ENCODE measurements at regions not wholly inside any gene's neighbourhood (a gene's known extent, or its start where the extent isn't known, plus 50 kb on each side); places are given as distances from the start of the nearest gene placed in this dataset.

DNA sequence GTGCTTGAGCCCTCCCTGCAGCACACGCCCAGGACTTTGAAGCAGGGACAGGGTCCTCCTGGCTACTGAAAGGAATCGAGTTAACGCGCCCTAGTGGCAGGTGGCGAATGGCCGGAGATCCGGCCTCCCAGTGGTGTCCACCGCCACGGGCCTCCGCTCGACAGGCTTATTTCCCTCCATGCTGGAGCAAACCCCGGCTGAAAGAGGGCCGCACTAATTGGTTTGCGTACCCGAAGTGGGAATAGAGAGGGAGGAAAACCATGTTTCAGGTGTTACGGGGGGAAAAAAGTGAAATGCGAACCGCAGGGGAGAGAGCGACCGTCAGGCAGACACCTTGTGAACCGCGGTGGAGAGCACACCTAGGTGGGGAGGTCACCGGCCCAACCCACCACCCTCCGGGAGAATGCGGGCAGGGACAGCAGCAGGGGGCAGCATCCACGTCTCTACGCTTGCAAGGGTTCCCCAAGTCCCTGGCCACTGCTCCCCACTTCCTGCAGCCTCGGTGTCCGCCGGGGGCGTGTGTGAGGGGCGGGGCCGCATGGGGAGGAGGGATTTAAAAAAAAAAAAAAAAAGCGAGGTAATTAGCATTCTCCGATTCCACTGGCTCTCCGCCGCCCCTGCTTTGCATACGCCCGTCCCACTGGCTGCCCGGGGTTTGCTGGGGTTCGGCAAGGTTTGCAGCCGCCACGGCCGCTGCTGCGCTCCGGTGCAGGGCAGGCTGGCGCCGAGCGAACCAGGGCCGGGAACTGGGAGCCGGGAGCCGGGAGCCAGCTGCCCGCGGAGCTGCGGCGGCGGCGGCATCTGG is 224.6 kb upstream of the CRY1 start (continued):
- TF ChIP-seq, protein P1, sequence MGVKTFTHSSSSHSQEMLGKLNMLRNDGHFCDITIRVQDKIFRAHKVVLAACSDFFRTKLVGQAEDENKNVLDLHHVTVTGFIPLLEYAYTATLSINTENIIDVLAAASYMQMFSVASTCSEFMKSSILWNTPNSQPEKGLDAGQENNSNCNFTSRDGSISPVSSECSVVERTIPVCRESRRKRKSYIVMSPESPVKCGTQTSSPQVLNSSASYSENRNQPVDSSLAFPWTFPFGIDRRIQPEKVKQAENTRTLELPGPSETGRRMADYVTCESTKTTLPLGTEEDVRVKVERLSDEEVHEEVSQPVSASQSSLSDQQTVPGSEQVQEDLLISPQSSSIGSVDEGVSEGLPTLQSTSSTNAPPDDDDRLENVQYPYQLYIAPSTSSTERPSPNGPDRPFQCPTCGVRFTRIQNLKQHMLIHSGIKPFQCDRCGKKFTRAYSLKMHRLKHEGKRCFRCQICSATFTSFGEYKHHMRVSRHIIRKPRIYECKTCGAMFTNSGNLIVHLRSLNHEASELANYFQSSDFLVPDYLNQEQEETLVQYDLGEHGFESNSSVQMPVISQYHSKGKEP (tag by site-specific recombination; IDR thresholded peaks at IDR 0.05): 0 out of 2 replicates have a peak, but pooled peaks have one; percentile 20
- no peak for TF ChIP-seq ZNF350 (tag by site-specific recombination; IDR thresholded peaks at IDR 0.05)
- TF ChIP-seq, protein P2, sequence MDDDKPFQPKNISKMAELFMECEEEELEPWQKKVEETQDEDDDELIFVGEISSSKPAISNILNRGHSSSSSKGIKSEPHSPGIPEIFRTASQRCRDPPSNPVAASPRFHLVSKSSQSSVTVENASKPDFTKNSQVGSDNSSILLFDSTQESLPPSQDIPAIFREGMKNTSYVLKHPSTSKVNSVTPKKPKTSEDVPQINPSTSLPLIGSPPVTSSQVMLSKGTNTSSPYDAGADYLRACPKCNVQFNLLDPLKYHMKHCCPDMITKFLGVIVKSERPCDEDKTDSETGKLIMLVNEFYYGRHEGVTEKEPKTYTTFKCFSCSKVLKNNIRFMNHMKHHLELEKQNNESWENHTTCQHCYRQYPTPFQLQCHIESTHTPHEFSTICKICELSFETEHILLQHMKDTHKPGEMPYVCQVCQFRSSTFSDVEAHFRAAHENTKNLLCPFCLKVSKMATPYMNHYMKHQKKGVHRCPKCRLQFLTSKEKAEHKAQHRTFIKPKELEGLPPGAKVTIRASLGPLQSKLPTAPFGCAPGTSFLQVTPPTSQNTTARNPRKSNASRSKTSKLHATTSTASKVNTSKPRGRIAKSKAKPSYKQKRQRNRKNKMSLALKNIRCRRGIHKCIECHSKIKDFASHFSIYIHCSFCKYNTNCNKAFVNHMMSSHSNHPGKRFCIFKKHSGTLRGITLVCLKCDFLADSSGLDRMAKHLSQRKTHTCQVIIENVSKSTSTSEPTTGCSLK (tag by site-specific recombination; IDR thresholded peaks at IDR 0.05): no peak
- TF ChIP-seq ZBTB21 (tag by site-specific recombination; IDR thresholded peaks at IDR 0.05): no peak
- TF ChIP-seq ZNF791 (tag by site-specific recombination; IDR thresholded peaks at IDR 0.05): no peak
- TF ChIP-seq HOXC10 (CRISPR knock-in tag; IDR thresholded peaks at IDR 0.05): no peak
- TF ChIP-seq, protein P3, sequence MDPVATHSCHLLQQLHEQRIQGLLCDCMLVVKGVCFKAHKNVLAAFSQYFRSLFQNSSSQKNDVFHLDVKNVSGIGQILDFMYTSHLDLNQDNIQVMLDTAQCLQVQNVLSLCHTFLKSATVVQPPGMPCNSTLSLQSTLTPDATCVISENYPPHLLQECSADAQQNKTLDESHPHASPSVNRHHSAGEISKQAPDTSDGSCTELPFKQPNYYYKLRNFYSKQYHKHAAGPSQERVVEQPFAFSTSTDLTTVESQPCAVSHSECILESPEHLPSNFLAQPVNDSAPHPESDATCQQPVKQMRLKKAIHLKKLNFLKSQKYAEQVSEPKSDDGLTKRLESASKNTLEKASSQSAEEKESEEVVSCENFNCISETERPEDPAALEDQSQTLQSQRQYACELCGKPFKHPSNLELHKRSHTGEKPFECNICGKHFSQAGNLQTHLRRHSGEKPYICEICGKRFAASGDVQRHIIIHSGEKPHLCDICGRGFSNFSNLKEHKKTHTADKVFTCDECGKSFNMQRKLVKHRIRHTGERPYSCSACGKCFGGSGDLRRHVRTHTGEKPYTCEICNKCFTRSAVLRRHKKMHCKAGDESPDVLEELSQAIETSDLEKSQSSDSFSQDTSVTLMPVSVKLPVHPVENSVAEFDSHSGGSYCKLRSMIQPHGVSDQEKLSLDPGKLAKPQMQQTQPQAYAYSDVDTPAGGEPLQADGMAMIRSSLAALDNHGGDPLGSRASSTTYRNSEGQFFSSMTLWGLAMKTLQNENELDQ (tag by site-specific recombination; IDR thresholded peaks at IDR 0.05; ENCODE audit: low read depth): no peak
- peak; percentile 81 for TF ChIP-seq SP3 (tag by site-specific recombination; IDR thresholded peaks at IDR 0.05)
- no peak for TF ChIP-seq ZNF292 (tag by site-specific recombination; IDR thresholded peaks at IDR 0.05; ENCODE audit: borderline replicate concordance, low read depth)
- TF ChIP-seq, protein P4, sequence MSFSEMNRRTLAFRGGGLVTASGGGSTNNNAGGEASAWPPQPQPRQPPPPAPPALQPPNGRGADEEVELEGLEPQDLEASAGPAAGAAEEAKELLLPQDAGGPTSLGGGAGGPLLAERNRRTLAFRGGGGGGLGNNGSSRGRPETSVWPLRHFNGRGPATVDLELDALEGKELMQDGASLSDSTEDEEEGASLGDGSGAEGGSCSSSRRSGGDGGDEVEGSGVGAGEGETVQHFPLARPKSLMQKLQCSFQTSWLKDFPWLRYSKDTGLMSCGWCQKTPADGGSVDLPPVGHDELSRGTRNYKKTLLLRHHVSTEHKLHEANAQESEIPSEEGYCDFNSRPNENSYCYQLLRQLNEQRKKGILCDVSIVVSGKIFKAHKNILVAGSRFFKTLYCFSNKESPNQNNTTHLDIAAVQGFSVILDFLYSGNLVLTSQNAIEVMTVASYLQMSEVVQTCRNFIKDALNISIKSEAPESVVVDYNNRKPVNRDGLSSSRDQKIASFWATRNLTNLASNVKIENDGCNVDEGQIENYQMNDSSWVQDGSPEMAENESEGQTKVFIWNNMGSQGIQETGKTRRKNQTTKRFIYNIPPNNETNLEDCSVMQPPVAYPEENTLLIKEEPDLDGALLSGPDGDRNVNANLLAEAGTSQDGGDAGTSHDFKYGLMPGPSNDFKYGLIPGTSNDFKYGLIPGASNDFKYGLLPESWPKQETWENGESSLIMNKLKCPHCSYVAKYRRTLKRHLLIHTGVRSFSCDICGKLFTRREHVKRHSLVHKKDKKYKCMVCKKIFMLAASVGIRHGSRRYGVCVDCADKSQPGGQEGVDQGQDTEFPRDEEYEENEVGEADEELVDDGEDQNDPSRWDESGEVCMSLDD (tag by site-specific recombination; IDR thresholded peaks at IDR 0.05): peak; percentile 70; the same call in 1 of the 2 replicates
- TF ChIP-seq ZNF843 (tag by site-specific recombination; IDR thresholded peaks at IDR 0.05): 0 out of 2 replicates have a peak, but pooled peaks have one; percentile 13
- TF ChIP-seq, protein P5, sequence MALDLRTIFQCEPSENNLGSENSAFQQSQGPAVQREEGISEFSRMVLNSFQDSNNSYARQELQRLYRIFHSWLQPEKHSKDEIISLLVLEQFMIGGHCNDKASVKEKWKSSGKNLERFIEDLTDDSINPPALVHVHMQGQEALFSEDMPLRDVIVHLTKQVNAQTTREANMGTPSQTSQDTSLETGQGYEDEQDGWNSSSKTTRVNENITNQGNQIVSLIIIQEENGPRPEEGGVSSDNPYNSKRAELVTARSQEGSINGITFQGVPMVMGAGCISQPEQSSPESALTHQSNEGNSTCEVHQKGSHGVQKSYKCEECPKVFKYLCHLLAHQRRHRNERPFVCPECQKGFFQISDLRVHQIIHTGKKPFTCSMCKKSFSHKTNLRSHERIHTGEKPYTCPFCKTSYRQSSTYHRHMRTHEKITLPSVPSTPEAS (tag by site-specific recombination; IDR thresholded peaks at IDR 0.05): no peak
- TF ChIP-seq, protein P6, sequence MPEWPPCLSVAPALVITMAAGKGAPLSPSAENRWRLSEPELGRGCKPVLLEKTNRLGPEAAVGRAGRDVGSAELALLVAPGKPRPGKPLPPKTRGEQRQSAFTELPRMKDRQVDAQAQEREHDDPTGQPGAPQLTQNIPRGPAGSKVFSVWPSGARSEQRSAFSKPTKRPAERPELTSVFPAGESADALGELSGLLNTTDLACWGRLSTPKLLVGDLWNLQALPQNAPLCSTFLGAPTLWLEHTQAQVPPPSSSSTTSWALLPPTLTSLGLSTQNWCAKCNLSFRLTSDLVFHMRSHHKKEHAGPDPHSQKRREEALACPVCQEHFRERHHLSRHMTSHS (tag by site-specific recombination; IDR thresholded peaks at IDR 0.05): no peak
- no peak for TF ChIP-seq ZNF701 (tag by site-specific recombination; IDR thresholded peaks at IDR 0.05)
- no peak for TF ChIP-seq ZNF837 (tag by site-specific recombination; IDR thresholded peaks at IDR 0.05)
- no peak for TF ChIP-seq ZNF473 (tag by site-specific recombination; IDR thresholded peaks at IDR 0.05)
- TF ChIP-seq ZNF302 (tag by site-specific recombination; IDR thresholded peaks at IDR 0.05; ENCODE audit: low read depth): no peak
- TF ChIP-seq ZNF549 (tag by site-specific recombination; IDR thresholded peaks at IDR 0.05): no peak
- TF ChIP-seq IKZF3 (tag by site-specific recombination; IDR thresholded peaks at IDR 0.05): no peak
- TF ChIP-seq ZNF426 (tag by site-specific recombination; IDR thresholded peaks at IDR 0.05): no peak
- TF ChIP-seq GLIS1 (tag by site-specific recombination; IDR thresholded peaks at IDR 0.05): peak; percentile 63
- peak; percentile 97 for TF ChIP-seq ZNF777 (tag by site-specific recombination; IDR thresholded peaks at IDR 0.05; ENCODE audit: borderline replicate concordance)
- TF ChIP-seq KLF1 (tag by site-specific recombination; IDR thresholded peaks at IDR 0.05): 0 out of 2 replicates have a peak, but pooled peaks have one; percentile 34
- TF ChIP-seq ZNF366 (tag by site-specific recombination; conservative IDR thresholded peaks at IDR 0.05): peak; percentile 58
- TF ChIP-seq ZNF654 (tag by site-specific recombination; IDR thresholded peaks at IDR 0.05; ENCODE audit: low read depth): no peak
- peak; percentile 24; the same call in 1 of the 2 replicates for TF ChIP-seq KLF10 (tag by site-specific recombination; IDR thresholded peaks at IDR 0.05)
- peak; percentile 91 for TF ChIP-seq PRDM1 (tag by site-specific recombination; IDR thresholded peaks at IDR 0.05)
